Frontal cortex (tissue), 3 donors: ENCODE measurements at regions not wholly inside any gene's neighbourhood (a gene's known extent, or its start where the extent isn't known, plus 50 kb on each side); places are given as distances from the start of the nearest gene placed in this dataset.

ENCODE experiments used
- DNase-seq, 2 donors: peaks; one replicate each; pipeline ENCODE4 v3.0.0; 2012; ENCODE audit warnings: low spot score in 2 of 2
- FAIRE-seq: peaks from 2 replicates; lab custom pipeline; 2012; peaks lifted over from hg19 to GRCh38; lab: Jason Lieb, UNC
- donor health status: control.
- donor health status: control.
- donor health status: control.

- FAIRE-seq: no peak
- DNase-seq: no peak
Observed at GRCh38 chr10:118472415-118473304, 122.8 kb downstream of the PRLHR start.

- FAIRE-seq (no peak), DNase-seq (no peak)
Observed at GRCh38 chr10:118471863-118472262, 123.6 kb downstream of the PRLHR start.

- FAIRE-seq: no peak
- DNase-seq: no peak
Observed at GRCh38 chr10:118470470-118470869, 125.0 kb downstream of the PRLHR start.

- DNase-seq (no peak), FAIRE-seq (no peak)
Observed at GRCh38 chr10:118467200-118467599, 125.1 kb upstream of the FAM204A start.

GRCh38 chr10:118465300-118465874, 123.3 kb upstream of the FAM204A start:
- no peak for FAIRE-seq

DNA sequence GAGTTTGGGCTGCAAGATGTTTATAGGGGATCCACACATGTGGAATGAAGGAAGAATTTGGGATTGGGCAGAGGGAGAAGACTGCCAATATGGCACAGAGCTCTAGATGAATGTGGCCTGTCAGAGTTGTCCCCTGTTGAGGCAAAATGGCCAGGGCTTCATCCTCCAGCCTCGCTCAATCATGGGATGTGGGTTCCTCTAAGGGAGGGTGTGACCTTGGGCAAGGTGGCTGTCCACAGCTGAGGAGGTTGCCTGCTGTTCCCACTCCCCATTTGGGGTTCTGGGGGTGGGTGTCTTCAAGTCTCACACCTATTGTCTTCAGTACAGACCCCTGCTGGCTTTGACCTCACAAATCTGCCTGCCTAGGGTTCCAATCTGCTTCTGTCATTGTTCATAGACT, 121.6 kb upstream of the FAM204A start:
- DNase-seq: no peak
- no peak for FAIRE-seq

More at GRCh38 chr10:118465300-118465874, 123.3 kb upstream of the FAM204A start:
- DNase-seq: no peak

- no peak for DNase-seq
- no peak for FAIRE-seq
Observed at GRCh38 chr10:118462401-118462800, 120.3 kb upstream of the FAM204A start.

DNA sequence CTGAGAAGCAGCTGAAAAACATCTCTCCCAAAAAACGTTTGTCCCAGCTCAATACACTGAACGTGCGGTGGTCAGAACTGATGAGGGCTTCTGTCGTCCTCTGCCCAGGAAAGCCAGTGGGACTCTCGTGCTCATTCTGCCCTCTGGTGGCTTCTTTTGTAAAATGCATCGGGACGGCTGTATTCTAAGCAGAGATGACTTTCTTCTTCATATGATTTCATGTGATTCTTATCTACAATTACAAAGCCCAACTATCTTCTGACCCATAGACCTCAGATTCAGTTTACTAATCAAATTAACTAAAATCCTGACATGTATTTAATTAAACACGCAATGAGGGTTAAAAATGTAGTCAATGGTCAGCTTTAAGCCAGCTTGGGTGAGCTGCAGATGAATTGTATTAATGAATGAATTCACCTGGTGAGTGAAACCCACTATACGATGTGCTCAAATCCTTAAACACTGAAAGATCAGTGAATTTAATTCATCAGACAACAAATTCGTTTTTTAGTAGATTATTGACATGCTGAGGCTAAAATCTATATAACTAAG, 117.6 kb upstream of the FAM204A start:
- peak; percentile 4 to 50 for DNase-seq
- FAIRE-seq: peak; percentile 64

GRCh38 chr10:118458957-118459641, 117.0 kb upstream of the FAM204A start:
- DNase-seq (no peak), FAIRE-seq (no peak)

DNA sequence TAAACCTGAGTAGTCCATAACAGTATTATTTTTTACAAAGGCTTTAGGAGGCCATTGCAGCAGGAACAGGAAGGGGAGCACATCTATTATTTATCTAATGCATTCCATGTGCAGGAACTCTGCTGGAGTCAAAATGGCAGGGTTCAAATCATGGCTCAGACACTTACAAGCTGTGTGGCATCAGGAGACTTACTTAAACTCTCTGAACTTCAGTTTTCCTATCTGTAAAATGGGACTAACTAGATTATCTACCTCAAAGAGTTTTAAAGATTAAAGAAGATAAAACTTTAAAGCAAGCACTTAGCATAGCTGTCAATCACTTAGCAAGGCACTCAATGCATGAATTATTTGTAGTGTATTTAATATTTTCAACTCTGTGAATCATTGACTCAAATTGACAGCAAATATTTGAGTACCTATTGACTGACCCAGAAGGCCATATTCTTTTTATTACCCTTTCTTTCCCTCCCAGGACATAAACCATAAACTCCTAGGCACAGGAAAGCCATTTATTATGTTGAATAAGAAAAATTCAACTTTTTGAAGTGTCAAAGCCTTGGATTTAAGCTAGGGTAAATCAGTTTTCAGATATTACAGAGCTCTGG, 115.8 kb upstream of the FAM204A start:
- no peak for FAIRE-seq
- DNase-seq: no peak

DNA sequence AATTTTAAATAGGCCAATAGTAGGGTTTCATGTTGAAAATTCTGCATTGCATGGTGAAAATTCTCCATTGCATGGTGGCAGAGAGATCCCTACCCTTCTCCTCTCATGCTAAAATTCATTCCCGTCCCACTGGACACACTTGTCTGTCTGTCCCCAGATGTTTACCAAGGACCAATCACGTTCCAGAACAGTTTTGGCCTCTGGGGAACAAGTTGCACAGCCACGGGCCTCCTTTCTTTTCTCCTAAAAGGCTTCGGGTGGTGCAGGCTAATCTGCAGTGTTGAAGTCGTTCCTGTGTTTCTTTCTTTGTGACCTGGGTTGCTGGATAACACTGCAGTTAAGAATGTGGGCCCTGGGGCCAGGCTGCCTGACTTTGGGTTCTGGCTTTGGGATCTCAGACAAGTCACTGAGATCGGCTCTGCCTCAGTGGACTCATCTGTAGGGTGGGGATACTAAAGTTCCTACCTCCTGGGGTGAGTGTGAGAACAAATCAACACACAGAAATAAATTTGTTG, 113.1 kb upstream of the FAM204A start:
- DNase-seq (no peak), FAIRE-seq (no peak)

DNA sequence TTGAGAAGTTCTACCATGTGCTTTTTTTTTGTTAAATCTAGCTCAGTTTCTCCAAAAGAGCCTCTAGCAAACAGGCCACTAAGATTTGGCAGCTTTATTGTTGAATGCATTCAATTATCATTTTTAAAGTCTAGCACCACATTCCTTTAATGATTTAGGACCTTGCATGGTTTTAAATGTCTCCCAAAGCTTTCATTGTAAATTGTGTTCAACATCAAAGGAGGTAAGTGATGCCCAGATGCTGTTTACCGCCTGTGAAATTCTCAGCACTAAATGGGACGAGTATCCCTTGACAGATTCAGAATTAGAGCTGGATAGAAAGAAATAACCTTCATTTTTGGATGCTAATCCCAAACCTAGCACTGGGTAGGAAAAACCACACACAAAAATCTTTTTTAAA, 112.1 kb upstream of the FAM204A start:
- no peak for DNase-seq
- FAIRE-seq: no peak

DNA sequence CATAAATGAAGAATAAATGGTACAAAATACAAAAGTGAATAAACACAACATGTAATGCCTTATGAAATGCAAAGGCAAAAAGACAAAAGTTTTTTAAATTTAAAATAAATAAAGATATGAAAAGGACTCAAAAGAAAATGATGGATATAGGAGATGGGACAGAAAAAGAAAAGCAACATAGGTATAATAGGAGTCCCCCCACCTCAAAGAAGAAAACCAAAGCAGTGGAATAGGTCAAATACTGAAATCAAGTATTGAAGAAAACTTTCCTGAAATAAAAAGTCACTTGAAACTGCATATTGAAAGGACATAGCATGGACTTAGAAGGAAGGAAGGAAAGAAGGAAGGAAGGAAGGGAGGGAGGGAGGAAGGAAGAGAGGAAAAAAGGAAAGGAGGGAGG, 110.0 kb upstream of the FAM204A start:
- DNase-seq: no peak
- FAIRE-seq: no peak

DNA sequence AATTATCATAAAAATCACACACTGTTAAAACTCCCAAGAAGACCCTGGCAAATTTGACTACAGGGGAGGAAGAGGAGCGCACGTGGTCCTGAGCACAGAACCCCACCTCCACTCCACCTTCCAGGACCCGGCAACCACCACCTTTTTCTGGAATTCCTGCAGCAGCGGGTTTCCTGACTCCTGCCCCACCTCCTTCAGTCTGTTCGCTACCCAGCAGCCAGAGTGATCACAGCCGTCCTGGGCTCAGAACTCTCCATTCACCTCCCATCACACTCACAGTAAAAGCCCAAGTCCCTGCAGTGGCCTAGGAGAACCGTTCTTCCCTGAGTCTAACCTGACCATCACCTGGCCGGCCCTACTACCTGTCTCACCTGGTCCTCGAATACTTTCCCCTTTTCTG, 107.4 kb upstream of the FAM204A start:
- FAIRE-seq: no peak
- DNase-seq: no peak

DNA sequence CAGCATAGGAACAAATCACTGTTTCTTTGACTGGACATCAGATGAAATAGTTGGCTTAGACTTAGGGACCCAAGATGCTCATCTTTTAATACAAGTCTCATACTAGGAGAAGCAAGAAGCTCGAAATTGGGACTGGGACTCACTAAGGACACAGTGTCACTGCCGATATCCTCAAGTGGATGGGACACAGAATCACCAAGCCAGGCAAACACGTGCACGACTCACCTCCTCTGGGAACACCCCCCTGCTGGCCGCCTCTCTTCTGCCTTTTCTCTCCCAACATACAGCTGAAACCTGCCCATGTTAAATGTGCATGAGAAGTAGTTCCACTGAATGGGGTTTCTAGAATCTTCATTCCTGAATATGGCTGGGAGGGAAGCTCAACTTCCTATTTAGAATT, 106.6 kb upstream of the FAM204A start:
- DNase-seq (no peak), FAIRE-seq (no peak)

DNA sequence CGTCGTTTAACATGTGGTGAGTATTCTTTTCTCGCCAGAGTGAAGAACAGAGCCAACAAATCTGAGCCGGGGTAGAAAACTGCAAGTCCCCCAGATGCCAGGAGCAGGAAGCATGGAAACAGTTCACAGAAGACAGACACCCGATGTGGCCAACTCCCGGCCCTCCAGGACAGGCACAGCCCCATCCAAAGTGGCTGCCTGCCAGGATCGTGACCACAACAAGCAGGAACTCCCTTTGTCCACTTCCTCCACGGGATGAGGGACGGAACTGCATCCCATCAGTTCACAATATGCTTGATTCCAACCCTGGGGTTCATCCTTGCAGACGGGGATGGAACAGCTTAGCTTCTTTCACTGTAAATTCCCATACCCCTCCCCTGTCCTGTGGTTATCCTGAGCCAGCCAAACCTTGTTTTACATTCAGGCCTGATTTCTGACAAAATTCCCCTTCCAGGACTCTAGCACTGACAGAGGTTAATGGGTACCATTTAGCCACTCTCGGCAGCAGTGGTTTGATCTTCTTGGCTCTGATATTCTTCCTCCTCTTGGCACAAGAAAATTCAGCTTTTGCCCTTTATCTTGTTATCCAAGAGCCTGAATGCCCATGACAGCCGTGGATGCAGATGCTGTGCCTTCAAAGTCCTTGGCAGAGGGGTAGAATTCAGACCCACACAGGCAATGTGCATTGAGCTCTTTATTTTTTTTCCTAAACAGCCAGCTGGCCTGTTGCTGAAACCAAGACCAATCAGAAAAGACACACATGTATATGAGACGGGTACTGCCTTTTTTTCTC, 105.5 kb upstream of the FAM204A start:
- no peak for FAIRE-seq
- DNase-seq: no peak

- DNase-seq (no peak), FAIRE-seq (no peak)
Observed at GRCh38 chr10:118445535-118445934, 103.4 kb upstream of the FAM204A start.

- DNase-seq: no peak
- no peak for FAIRE-seq
Observed at GRCh38 chr10:118444069-118444468, 101.9 kb upstream of the FAM204A start.

DNA sequence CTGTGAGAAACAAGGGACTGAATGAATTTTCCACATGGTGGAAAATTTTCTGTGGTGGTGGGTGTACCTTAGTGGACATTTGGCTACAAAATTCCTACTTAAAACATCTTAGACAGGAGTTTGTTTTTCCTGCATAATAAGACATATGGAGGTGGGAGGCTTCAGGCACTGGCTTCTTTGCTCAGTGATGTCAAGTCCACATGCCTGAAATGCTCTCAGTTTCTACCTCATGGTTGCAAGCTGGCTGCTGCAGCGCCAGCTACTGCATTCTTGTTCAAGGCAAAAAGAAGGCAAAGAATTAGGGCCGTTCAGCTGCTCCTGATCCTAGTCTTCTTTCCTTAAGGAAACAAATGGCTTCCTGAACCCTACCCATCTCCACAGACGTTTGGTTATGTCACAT, 99.9 kb upstream of the FAM204A start:
- FAIRE-seq (no peak), DNase-seq (no peak)
